C4-2B (cell line): ENCODE measurements at regions not wholly inside any gene's neighbourhood (a gene's known extent, or its start where the extent isn't known, plus 50 kb on each side); places are given as distances from the start of the nearest gene placed in this dataset.

ENCODE experiments used
- H3K27ac ChIP-seq: fragments of 450-650 bp; 2 replicates; pipeline ENCODE4 v1.5.1; 2017
- ZFX ChIP-seq: fragments of 450-650 bp; IDR thresholded peaks from 2 replicates; pipeline ENCODE4 v1.6.1; 2017
- TF ChIP-seq, protein P1 (sequence below): fragments of 450-650 bp; conservative IDR thresholded peaks from 2 replicates; pipeline ENCODE4 v1.5.1; 2017; ENCODE audit warnings: mild to moderate bottlenecking

DNA sequence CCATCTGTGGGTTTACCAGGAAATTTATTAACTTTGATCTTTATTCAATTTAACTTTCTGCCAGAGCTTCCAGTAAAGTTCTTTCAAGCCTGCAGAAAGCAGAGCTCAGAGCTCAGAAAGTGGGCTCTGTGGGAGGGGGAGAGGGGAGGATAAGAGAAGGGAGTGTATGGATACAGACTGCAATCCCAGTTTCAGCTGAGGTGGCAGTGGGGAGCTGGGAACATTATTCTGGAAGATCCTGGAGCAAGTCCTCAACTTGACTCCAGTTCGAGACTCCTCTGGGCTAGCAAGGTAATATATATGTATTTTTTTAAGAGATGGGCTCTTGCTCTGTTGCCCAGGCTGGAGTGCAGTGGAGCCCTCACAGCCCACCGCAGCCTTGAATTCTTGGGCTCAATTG, 108.9 kb upstream of the NABP1 start:
- TF ChIP-seq ZFX, result no peak
- TF ChIP-seq, protein P1, sequence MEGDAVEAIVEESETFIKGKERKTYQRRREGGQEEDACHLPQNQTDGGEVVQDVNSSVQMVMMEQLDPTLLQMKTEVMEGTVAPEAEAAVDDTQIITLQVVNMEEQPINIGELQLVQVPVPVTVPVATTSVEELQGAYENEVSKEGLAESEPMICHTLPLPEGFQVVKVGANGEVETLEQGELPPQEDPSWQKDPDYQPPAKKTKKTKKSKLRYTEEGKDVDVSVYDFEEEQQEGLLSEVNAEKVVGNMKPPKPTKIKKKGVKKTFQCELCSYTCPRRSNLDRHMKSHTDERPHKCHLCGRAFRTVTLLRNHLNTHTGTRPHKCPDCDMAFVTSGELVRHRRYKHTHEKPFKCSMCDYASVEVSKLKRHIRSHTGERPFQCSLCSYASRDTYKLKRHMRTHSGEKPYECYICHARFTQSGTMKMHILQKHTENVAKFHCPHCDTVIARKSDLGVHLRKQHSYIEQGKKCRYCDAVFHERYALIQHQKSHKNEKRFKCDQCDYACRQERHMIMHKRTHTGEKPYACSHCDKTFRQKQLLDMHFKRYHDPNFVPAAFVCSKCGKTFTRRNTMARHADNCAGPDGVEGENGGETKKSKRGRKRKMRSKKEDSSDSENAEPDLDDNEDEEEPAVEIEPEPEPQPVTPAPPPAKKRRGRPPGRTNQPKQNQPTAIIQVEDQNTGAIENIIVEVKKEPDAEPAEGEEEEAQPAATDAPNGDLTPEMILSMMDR, result no peak
- H3K27ac ChIP-seq, result no peak overlapping the region

DNA sequence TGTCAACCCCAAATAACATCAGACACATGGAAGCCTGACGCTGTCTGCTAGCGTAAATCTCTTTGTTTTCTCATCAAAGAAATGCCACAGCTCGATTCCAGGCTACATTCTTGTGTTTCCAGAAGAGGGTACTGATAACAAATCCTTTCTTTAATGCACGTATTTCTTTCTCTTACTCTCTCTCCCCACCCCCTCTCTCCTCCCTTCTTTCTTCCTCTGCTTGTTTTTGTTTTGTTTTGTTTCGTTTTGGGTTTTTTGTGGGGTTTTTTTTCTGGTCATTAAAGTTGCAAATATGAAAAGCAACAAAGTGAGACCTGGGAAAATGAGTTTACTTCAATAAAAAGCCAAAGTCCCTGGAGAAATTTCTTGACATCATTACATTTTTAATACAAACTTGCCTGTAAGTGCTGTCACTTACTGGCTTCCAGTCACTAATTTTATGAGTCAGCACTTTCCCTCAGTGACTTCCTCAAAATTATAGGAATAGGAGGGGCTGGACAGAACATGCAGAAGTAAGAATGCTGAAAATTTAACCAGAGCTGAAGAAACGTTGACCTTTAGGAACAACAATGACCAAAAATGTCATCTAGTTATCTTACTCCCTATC, 106.7 kb upstream of the NABP1 start:
- no peak overlapping the region for H3K27ac ChIP-seq
- TF ChIP-seq, protein P1, result peak; percentile 63
- no peak for TF ChIP-seq ZFX

DNA sequence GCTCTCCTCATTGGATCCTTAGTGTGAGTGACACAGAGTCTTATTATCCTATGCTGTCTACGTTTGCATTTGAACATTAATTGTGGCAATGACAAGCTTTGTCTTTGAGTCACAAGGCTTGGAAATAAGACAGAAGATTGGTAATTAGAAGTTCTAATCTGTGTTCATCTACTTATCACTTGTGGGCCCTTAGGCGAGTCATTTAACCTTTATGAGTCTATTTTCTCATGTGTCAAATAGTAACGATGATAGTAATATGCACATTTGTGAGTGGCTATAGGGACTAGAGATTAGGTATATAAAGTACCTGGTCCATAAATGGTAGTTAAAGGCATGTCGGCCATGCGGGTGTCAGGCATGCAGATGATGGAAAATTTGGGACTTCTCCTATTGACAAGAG, 105.6 kb upstream of the NABP1 start:
- H3K27ac ChIP-seq, result no peak overlapping the region
- no peak for TF ChIP-seq ZFX
- TF ChIP-seq, protein P1, result no peak

DNA sequence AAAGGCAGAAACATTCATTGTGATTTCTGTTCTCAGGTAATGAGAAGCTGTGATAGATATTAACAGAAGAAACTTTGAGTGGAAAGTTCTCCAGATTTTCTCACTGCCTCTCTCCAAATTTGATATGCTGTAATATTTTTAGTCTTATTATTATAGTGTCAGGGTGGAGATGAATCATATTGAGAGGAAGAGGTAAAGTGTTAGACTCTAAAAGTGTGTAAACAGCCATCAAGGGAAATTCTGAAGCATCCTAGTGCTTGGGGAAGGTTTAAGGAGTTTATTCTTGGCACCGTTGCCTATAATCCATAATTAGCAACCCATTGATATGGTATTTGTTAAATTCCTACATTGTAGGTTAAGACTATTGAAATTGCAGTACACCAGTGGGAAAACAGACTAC, 104.7 kb upstream of the NABP1 start:
- H3K27ac ChIP-seq, result no peak overlapping the region
- TF ChIP-seq, protein P1, result no peak
- TF ChIP-seq ZFX, result no peak

DNA sequence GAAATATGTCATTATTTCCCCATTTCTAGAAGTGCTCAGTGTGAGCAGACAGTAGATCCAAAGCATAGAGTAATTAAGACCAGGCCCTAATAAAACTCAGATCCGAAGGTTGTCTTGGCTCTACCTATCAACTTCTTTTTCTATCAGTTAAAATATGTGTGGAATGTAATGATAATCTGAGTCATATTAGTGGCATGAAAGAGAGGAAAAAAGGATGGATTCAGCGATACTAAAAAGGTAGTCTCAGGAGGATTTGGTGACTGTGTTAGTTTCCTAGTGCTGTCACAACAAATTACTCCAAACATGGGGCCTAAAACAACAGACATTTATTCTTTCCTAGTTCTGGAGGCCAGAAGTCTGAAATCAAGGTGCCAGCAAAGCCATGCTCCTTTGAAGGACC, 103.7 kb upstream of the NABP1 start:
- H3K27ac ChIP-seq, result no peak overlapping the region
- no peak for TF ChIP-seq ZFX
- TF ChIP-seq, protein P1, result no peak

DNA sequence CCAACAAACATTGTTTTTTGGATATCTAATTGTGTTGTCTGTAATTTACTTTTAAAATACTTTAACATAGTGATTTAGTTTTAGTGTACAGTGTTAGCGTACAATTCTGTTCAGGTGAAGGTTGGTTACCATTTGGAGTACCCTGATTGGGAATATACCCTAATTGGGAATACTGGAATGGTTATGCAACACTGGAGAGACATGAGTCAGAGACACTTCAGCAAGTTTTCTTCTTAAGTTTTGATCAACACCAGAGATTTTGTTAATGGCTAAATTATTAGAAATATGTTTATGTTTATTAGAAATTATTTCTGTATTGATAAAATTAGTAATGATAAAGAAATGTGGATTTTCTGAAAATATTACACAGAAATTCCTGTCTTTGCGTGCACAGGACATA, 100.3 kb upstream of the NABP1 start:
- TF ChIP-seq ZFX, result no peak
- TF ChIP-seq, protein P1, result no peak

DNA sequence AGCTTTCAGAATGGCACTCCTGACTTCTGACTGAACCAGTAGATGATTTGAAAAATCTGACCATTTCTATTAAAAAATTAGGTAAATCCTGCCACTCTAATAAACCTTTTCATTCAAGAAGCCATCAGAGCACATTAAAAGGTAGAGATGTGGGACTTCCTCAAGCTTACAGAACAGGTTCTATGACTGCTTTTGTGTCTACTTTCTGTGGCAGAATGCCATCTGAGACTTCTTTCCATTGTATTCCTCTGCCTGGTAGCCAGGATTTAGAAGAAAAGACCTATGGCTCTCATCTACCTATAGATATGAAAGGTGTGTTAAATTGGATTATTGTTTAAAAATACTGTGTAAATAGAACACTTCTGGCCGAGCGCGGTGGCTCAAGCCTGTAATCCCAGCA, 99.9 kb upstream of the NABP1 start:
- no peak overlapping the region for H3K27ac ChIP-seq
- no peak for TF ChIP-seq ZFX
- TF ChIP-seq, protein P1, result no peak

More for the DNA sequence above, 100.3 kb upstream of the NABP1 start:
- H3K27ac ChIP-seq, result no peak overlapping the region
